SK-N-MC (cell line): ENCODE measurements at regions not wholly inside any gene's neighbourhood (a gene's known extent, or its start where the extent isn't known, plus 50 kb on each side); places are given as distances from the start of the nearest gene placed in this dataset.

Experiments
- EZH2 ChIP-seq: fragments of 200-600 bp; sonication (generic); IDR thresholded peaks from one replicate; pipeline ENCODE4 v1.6.1; 2017; ENCODE audit warnings: antibody characterized with exemption
- POLR2AphosphoS5 ChIP-seq: IDR thresholded peaks from 2 replicates; pipeline ENCODE4 v1.6.1; 2012; ENCODE audit warnings: mild to moderate bottlenecking, low read depth, low read length, borderline replicate concordance

- TF ChIP-seq EZH2 (no peak), POLR2AphosphoS5 (no peak)
These were observed 137.2 kb upstream of the PCBD1 start for GRCh38 chr10:71025535-71025934.
